OCI-LY1 (cell line): ENCODE measurements at regions not wholly inside any gene's neighbourhood (a gene's known extent, or its start where the extent isn't known, plus 50 kb on each side); places are given as distances from the start of the nearest gene placed in this dataset.

Experiments used
- H2AFZ ChIP-seq: fragments of 200-600 bp; sonication (generic), shearing (Covaris generic); 2 replicates; pipeline ENCODE4 v1.6.0; 2014; ENCODE audit warnings: antibody characterized with exemption, mild to moderate bottlenecking, low read length
- H3F3A ChIP-seq: fragments of 200-600 bp; sonication (generic), shearing (Covaris generic); 2 replicates; pipeline ENCODE4 v1.6.0; 2014; ENCODE audit warnings: mild to moderate bottlenecking, antibody characterized with exemption, low read length, moderate library complexity; ENCODE audit not compliant: insufficient read depth
- H3K27ac ChIP-seq: fragments of 200-600 bp; sonication (generic); 2 replicates; pipeline ENCODE4 v1.5.1; 2014; ENCODE audit warnings: low read length, mixed run types, mild to moderate bottlenecking, low read depth; ENCODE audit not compliant: poor library complexity, severe bottlenecking
- H3K27me3 ChIP-seq: fragments of 200-600 bp; sonication (generic); 2 replicates; pipeline ENCODE4 v1.6.0; 2014; ENCODE audit warnings: antibody characterized with exemption, mild to moderate bottlenecking, low read length, moderate library complexity; ENCODE audit not compliant: insufficient read depth
- H3K36me3 ChIP-seq: fragments of 200-600 bp; sonication (generic); 2 replicates; pipeline ENCODE4 v1.6.1; 2014; ENCODE audit warnings: mild to moderate bottlenecking, antibody characterized with exemption, low read length, moderate library complexity, mixed read lengths; ENCODE audit not compliant: insufficient read depth
- H3K4me1 ChIP-seq: fragments of 200-600 bp; sonication (generic); 2 replicates; pipeline ENCODE4 v1.5.1; 2014; ENCODE audit warnings: mild to moderate bottlenecking, low read length, moderate library complexity; ENCODE audit not compliant: insufficient read depth, severe bottlenecking
- H3K4me2 ChIP-seq: fragments of 200-600 bp; sonication (generic), shearing (Covaris generic); 2 replicates; pipeline ENCODE4 v1.6.1; 2014; ENCODE audit warnings: low read length
- H3K4me3 ChIP-seq: fragments of 200-600 bp; sonication (generic); 2 replicates; pipeline ENCODE4 v1.5.1; 2014; ENCODE audit warnings: low read length, low read depth, mild to moderate bottlenecking, mixed read lengths; ENCODE audit not compliant: poor library complexity, severe bottlenecking
- H3K79me2 ChIP-seq: fragments of 200-600 bp; shearing (Covaris generic); 2 replicates; pipeline ENCODE4 v1.6.1; 2016; ENCODE audit warnings: mixed run types, low read length, mixed read lengths; ENCODE audit not compliant: insufficient read depth
- H3K9ac ChIP-seq: fragments of 200-600 bp; sonication (generic), shearing (Covaris generic); 2 replicates; pipeline ENCODE4 v1.6.1; 2014; ENCODE audit warnings: mild to moderate bottlenecking, low read length, mixed read lengths
- H3K9me2 ChIP-seq: fragments of 200-600 bp; sonication (generic), shearing (Covaris generic); 2 replicates; pipeline ENCODE4 v1.6.1; 2014; ENCODE audit warnings: low read depth, mild to moderate bottlenecking, low read length, mixed read lengths
- H3K9me3 ChIP-seq: fragments of 200-600 bp; shearing (Covaris generic); 2 replicates; pipeline ENCODE4 v1.6.1; 2014; ENCODE audit warnings: low read length, mixed read lengths
- H4K20me1 ChIP-seq: fragments of 200-600 bp; sonication (generic), shearing (Covaris generic); 2 replicates; pipeline ENCODE4 v1.6.0; 2016; ENCODE audit warnings: mild to moderate bottlenecking, low read length; ENCODE audit not compliant: insufficient read depth
- EZH2 ChIP-seq: fragments of 200-600 bp; sonication (generic), shearing (Covaris generic); IDR thresholded peaks from 2 replicates; pipeline ENCODE4 v1.8.0; 2017; ENCODE audit warnings: borderline replicate concordance, mixed run types, mild to moderate bottlenecking, antibody characterized with exemption, low read length, moderate library complexity, mixed read lengths
- TF ChIP-seq, protein P1 (sequence below): fragments of 200-600 bp; sonication (generic), shearing (Covaris generic); IDR thresholded peaks from 2 replicates; pipeline ENCODE4 v1.5.1; 2017; ENCODE audit warnings: mild to moderate bottlenecking, antibody characterized with exemption, low read length, moderate library complexity, mixed read lengths

DNA sequence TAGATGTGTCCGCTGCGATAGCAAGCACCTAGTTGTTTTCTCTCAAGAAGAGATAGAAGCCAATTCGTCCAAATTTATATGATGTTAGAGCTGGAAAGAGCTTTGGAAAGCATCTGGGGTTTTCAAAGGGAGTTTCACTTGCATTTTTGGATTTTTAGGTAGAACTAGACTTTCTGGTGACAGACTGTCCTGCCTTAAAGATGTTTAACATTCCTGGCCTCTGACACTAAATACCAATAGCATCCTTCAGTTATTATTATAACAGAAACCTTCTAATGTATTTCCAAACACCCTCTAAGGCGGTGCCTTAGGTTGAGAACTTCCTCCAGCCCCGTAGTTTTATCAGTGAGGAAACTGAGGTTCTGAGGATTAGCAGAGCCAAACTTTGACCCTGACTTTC is 305.3 kb downstream of the SATB1 start:
- no peaks in the 10 kb centered on the region for H4K20me1 ChIP-seq
- H2AFZ ChIP-seq: no peak overlapping the region
- no peaks in the 10 kb centered on the region for H3K79me2 ChIP-seq
- H3K4me2 ChIP-seq: no peak overlapping the region
- H3K36me3 ChIP-seq: no peaks in the 10 kb centered on the region
- H3K4me3 ChIP-seq: no peak overlapping the region
- H3K9ac ChIP-seq: no peak overlapping the region
- H3K27me3 ChIP-seq: no peaks in the 10 kb centered on the region
- no peaks in the 10 kb centered on the region for H3K4me1 ChIP-seq
- H3F3A ChIP-seq: no peaks in the 10 kb centered on the region
- no peak overlapping the region for H3K27ac ChIP-seq
- no peaks in the 10 kb centered on the region for H3K9me3 ChIP-seq
- no peaks in the 10 kb centered on the region for H3K9me2 ChIP-seq
- no peak for TF ChIP-seq EZH2
- TF ChIP-seq, protein P1, sequence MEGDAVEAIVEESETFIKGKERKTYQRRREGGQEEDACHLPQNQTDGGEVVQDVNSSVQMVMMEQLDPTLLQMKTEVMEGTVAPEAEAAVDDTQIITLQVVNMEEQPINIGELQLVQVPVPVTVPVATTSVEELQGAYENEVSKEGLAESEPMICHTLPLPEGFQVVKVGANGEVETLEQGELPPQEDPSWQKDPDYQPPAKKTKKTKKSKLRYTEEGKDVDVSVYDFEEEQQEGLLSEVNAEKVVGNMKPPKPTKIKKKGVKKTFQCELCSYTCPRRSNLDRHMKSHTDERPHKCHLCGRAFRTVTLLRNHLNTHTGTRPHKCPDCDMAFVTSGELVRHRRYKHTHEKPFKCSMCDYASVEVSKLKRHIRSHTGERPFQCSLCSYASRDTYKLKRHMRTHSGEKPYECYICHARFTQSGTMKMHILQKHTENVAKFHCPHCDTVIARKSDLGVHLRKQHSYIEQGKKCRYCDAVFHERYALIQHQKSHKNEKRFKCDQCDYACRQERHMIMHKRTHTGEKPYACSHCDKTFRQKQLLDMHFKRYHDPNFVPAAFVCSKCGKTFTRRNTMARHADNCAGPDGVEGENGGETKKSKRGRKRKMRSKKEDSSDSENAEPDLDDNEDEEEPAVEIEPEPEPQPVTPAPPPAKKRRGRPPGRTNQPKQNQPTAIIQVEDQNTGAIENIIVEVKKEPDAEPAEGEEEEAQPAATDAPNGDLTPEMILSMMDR: no peak

DNA sequence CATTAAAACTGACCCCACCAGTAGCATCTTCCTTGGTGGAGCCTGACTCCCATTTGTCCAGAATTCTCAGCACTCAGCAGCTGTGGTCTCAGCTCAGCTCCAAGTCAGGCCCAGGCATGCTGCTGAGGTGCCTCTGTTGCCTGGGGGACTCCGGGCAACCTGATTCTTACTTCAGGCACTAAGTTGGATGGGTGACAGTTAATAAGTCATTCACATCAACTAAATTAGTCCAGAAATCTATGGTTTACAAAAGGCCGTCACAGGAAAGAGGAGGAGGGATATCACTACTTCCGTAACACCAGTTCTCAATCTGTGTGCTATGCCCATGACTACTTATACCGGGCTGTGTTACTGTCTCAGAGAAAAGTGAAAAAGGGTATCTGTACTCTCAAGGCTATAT is 310.2 kb downstream of the SATB1 start:
- no peak overlapping the region for H2AFZ ChIP-seq
- H3K79me2 ChIP-seq: no peaks in the 10 kb centered on the region
- H3F3A ChIP-seq: no peaks in the 10 kb centered on the region
- no peak overlapping the region for H3K4me2 ChIP-seq
- no peaks in the 10 kb centered on the region for H3K36me3 ChIP-seq
- no peak overlapping the region for H3K9ac ChIP-seq
- H3K4me1 ChIP-seq: no peaks in the 10 kb centered on the region
- H4K20me1 ChIP-seq: no peaks in the 10 kb centered on the region
- H3K9me2 ChIP-seq: no peaks in the 10 kb centered on the region
- TF ChIP-seq, protein P1: no peak
- no peak for TF ChIP-seq EZH2
- no peak overlapping the region for H3K27ac ChIP-seq
- H3K4me3 ChIP-seq: no peak overlapping the region
- no peaks in the 10 kb centered on the region for H3K9me3 ChIP-seq
- H3K27me3 ChIP-seq: no peaks in the 10 kb centered on the region

DNA sequence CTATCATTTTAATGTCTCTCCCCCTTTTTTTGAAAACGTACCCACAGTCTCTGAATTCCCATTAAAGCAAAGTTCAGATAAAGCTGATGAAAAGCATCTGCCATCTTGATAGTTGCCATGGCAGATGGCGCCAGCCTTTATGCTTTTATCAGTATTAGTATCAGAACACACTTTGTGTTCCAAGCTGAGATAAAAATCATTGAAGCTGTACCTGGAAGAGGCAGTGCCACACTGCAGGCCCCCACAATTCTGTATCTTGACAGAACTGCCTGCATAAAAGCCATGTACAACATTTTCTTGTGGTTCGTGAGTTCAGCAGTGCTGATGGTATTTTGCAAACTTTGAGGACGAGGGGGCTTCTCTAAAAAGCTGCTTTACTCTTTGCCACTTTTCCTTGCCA is 311.7 kb downstream of the SATB1 start:
- no peaks in the 10 kb centered on the region for H4K20me1 ChIP-seq
- H3K79me2 ChIP-seq: no peaks in the 10 kb centered on the region
- H3K9me3 ChIP-seq: no peaks in the 10 kb centered on the region
- TF ChIP-seq, protein P1: no peak
- TF ChIP-seq EZH2: no peak
- H3K9ac ChIP-seq: no peak overlapping the region
- no peaks in the 10 kb centered on the region for H3K9me2 ChIP-seq
- H3K36me3 ChIP-seq: no peaks in the 10 kb centered on the region
- H3K4me2 ChIP-seq: no peak overlapping the region
- H3F3A ChIP-seq: no peaks in the 10 kb centered on the region
- H3K27ac ChIP-seq: no peak overlapping the region
- H2AFZ ChIP-seq: no peak overlapping the region
- H3K4me1 ChIP-seq: no peaks in the 10 kb centered on the region
- H3K4me3 ChIP-seq: no peak overlapping the region
- no peaks in the 10 kb centered on the region for H3K27me3 ChIP-seq
